ENCODE measurements at regions not wholly inside any gene's neighbourhood (a gene's known extent, or its start where the extent isn't known, plus 50 kb on each side); places are given as distances from the start of the nearest gene placed in this dataset.

- TF ChIP-seq POLR2A (IDR thresholded peaks at IDR 0.05) (no peak), CTCF (IDR thresholded peaks at IDR 0.05 in 8 of 11, conservative IDR thresholded peaks at IDR 0.05 in 3 of 11) (no peak), POLR2AphosphoS5 (IDR thresholded peaks at IDR 0.05) (no peak)
These were observed 55.5 kb downstream of the PIK3C2A start for GRCh38 chr11:17152306-17152705.

Data from spleen (tissue), 7 donors.